Subcutaneous abdominal adipose tissue (tissue), 5 donors: ENCODE measurements at regions not wholly inside any gene's neighbourhood (a gene's known extent, or its start where the extent isn't known, plus 50 kb on each side); places are given as distances from the start of the nearest gene placed in this dataset.
A peak's percentile ranks its signal among the peaks of the same experiment; 100 is the strongest.

Experiments used
- H3K27ac ChIP-seq: one replicate; pipeline ENCODE4 v1.7.0; 2013; ENCODE audit warnings: low read depth, mild to moderate bottlenecking, inconsistent platforms, low read length, moderate library complexity
- H3K27me3 ChIP-seq, 5 donors: one replicate each; pipeline ENCODE4 v1.7.0; 2013; ENCODE audit warnings: low read length in 5 of 5, inconsistent platforms in 1 of 5; ENCODE audit not compliant: control insufficient read depth in 5 of 5, insufficient read depth in 4 of 5
- H3K36me3 ChIP-seq, 5 donors: one replicate each; pipeline ENCODE4 v1.7.0; 2013; ENCODE audit warnings: low read length in 5 of 5; ENCODE audit not compliant: control insufficient read depth in 5 of 5, insufficient read depth in 5 of 5
- H3K4me1 ChIP-seq, 5 donors: one replicate each; pipeline ENCODE4 v1.7.0; 2013; ENCODE audit warnings: low read length in 5 of 5, mild to moderate bottlenecking in 3 of 5, moderate library complexity in 1 of 5; ENCODE audit not compliant: control insufficient read depth in 5 of 5, insufficient read depth in 5 of 5
- H3K4me3 ChIP-seq, 5 donors: one replicate each; pipeline ENCODE4 v1.7.0; 2013; ENCODE audit warnings: low read length in 5 of 5, low read depth in 1 of 5
- H3K9ac ChIP-seq, 5 donors: one replicate each; pipeline ENCODE4 v1.7.0; 2013; ENCODE audit warnings: low read length in 5 of 5, mild to moderate bottlenecking in 4 of 5, moderate library complexity in 3 of 5
- H3K9me3 ChIP-seq, 5 donors: one replicate each; pipeline ENCODE4 v1.7.0; 2013; ENCODE audit warnings: low read length in 5 of 5; ENCODE audit not compliant: control insufficient read depth in 5 of 5
- donor health status: healthy.
- donor health status: healthy.
- donor health status: healthy.
- donor health status: healthy.
- donor health status: healthy.

GRCh38 chr9:23581931-23582330 is 244.1 kb downstream of the ELAVL2 start:
- H3K9me3 ChIP-seq: no peaks in the 10 kb centered on the region
- H3K4me1 ChIP-seq: peaks cover 0 to 2% (median 0%) of the 10 kb centered on the region in 5 donors
- no peak overlapping the region for H3K4me3 ChIP-seq
- no peak overlapping the region for H3K27ac ChIP-seq
- no peaks in the 10 kb centered on the region for H3K27me3 ChIP-seq
- no peak overlapping the region for H3K9ac ChIP-seq
- H3K36me3 ChIP-seq: no peaks in the 10 kb centered on the region

GRCh38 chr9:23582836-23583235 is 243.2 kb downstream of the ELAVL2 start:
- Histone ChIP-seq H3K4me1 (peaks cover 0 to 11% (median 0%) of the 10 kb centered on the region in 5 donors), H3K9me3 (no peaks in the 10 kb centered on the region), H3K4me3 (no peak overlapping the region), H3K9ac (no peak overlapping the region), H3K27me3 (no peaks in the 10 kb centered on the region), H3K27ac (no peak overlapping the region), H3K36me3 (no peaks in the 10 kb centered on the region)

GRCh38 chr9:23586906-23587305 is 239.1 kb downstream of the ELAVL2 start:
- Histone ChIP-seq H3K4me3 (no peak overlapping the region), H3K36me3 (no peaks in the 10 kb centered on the region), H3K4me1 (peaks cover 0 to 19% (median 5%) of the 10 kb centered on the region in 5 donors), H3K27ac (no peak overlapping the region), H3K27me3 (no peaks in the 10 kb centered on the region), H3K9ac (no peak overlapping the region), H3K9me3 (no peaks in the 10 kb centered on the region)

GRCh38 chr9:23587433-23587832 is 238.6 kb downstream of the ELAVL2 start:
- Histone ChIP-seq H3K9ac (no peak overlapping the region), H3K36me3 (no peaks in the 10 kb centered on the region), H3K9me3 (no peaks in the 10 kb centered on the region), H3K4me1 (peaks cover 0 to 19% (median 5%) of the 10 kb centered on the region in 5 donors), H3K27ac (no peak overlapping the region), H3K27me3 (no peaks in the 10 kb centered on the region), H3K4me3 (no peak overlapping the region)

GRCh38 chr9:23587903-23588302 is 238.1 kb downstream of the ELAVL2 start:
- Histone ChIP-seq H3K27ac (no peak overlapping the region), H3K9ac (no peak overlapping the region), H3K4me3 (no peak overlapping the region), H3K9me3 (no peaks in the 10 kb centered on the region), H3K4me1 (peaks cover 0 to 19% (median 5%) of the 10 kb centered on the region in 5 donors), H3K27me3 (no peaks in the 10 kb centered on the region), H3K36me3 (no peaks in the 10 kb centered on the region)

- Histone ChIP-seq H3K27ac (no peak overlapping the region), H3K36me3 (no peaks in the 10 kb centered on the region), H3K4me1 (peaks cover 0 to 19% (median 5%) of the 10 kb centered on the region in 5 donors), H3K9ac (peak overlapping the region in 1 of 5 donors; percentile 23), H3K4me3 (peak overlapping the region; percentile 2 to 54 (median 36)), H3K9me3 (no peaks in the 10 kb centered on the region), H3K27me3 (no peaks in the 10 kb centered on the region)
Observed at GRCh38 chr9:23590276-23591000, 235.6 kb downstream of the ELAVL2 start.

GRCh38 chr9:23594421-23594820 is 231.6 kb downstream of the ELAVL2 start:
- Histone ChIP-seq H3K27me3 (peaks cover 0 to 3% (median 0%) of the 10 kb centered on the region in 5 donors), H3K4me3 (no peak overlapping the region), H3K36me3 (no peaks in the 10 kb centered on the region), H3K9ac (no peak overlapping the region), H3K27ac (no peak overlapping the region), H3K4me1 (peaks cover 0 to 11% (median 5%) of the 10 kb centered on the region in 5 donors), H3K9me3 (no peaks in the 10 kb centered on the region)

- peaks cover 0 to 3% (median 0%) of the 10 kb centered on the region in 5 donors for H3K27me3 ChIP-seq
- H3K36me3 ChIP-seq: no peaks in the 10 kb centered on the region
- H3K4me1 ChIP-seq: no peaks in the 10 kb centered on the region
- no peak overlapping the region for H3K4me3 ChIP-seq
- H3K9me3 ChIP-seq: no peaks in the 10 kb centered on the region
- H3K27ac ChIP-seq: no peak overlapping the region
- H3K9ac ChIP-seq: no peak overlapping the region
Observed at GRCh38 chr9:23596913-23597634, 229.0 kb downstream of the ELAVL2 start.

GRCh38 chr9:23598994-23599393 is 227.0 kb downstream of the ELAVL2 start:
- peaks cover 0 to 3% (median 0%) of the 10 kb centered on the region in 5 donors for H3K27me3 ChIP-seq
- H3K36me3 ChIP-seq: no peaks in the 10 kb centered on the region
- H3K4me3 ChIP-seq: no peak overlapping the region
- H3K27ac ChIP-seq: no peak overlapping the region
- H3K9me3 ChIP-seq: no peaks in the 10 kb centered on the region
- no peaks in the 10 kb centered on the region for H3K4me1 ChIP-seq
- no peak overlapping the region for H3K9ac ChIP-seq

GRCh38 chr9:23603311-23603710 is 222.7 kb downstream of the ELAVL2 start:
- Histone ChIP-seq H3K27me3 (peaks cover 0 to 3% (median 0%) of the 10 kb centered on the region in 5 donors), H3K9me3 (no peaks in the 10 kb centered on the region), H3K36me3 (no peaks in the 10 kb centered on the region), H3K4me3 (no peak overlapping the region), H3K4me1 (no peaks in the 10 kb centered on the region), H3K27ac (no peak overlapping the region), H3K9ac (no peak overlapping the region)
